ENCODE measurements at regions not wholly inside any gene's neighbourhood (a gene's known extent, or its start where the extent isn't known, plus 50 kb on each side); places are given as distances from the start of the nearest gene placed in this dataset.

GRCh38 chr17:14792746-14793145 is 472.4 kb downstream of the PMP22 start:
- DNase-seq = no peak
- Histone ChIP-seq H3K9me3 (replicated peaks in 1 of 2; ENCODE audit: control insufficient read depth in 1 of 2, insufficient read depth in 1 of 2, low read length in 2 of 2) (no peaks in the 10 kb centered on the region), H3K4me3 (replicated peaks in 1 of 3; ENCODE audit: low read depth in 2 of 3, low read length in 3 of 3) (no peak overlapping the region), H3K4me1 (ENCODE audit: control insufficient read depth in 1 of 2, insufficient read depth in 2 of 2, low read length in 2 of 2) (peaks cover 2 to 8% of the 10 kb centered on the region in 2 donors), H4K20me1 (ENCODE audit: insufficient read depth, low read length) (no peaks in the 10 kb centered on the region), H2AFZ (ENCODE audit: insufficient read depth, low read depth, low read length, poor library complexity, severe bottlenecking) (no peak overlapping the region), H3K27me3 (ENCODE audit: control insufficient read depth in 2 of 2, insufficient read depth in 2 of 2, low read length in 2 of 2) (no peaks in the 10 kb centered on the region), H3K36me3 (replicated peaks in 1 of 2; ENCODE audit: control insufficient read depth in 1 of 2, insufficient read depth in 2 of 2, low read length in 2 of 2) (no peaks in the 10 kb centered on the region), H3K4me2 (replicated peaks; ENCODE audit: extremely low read depth, low read length, poor library complexity, severe bottlenecking) (no peak overlapping the region), H3K79me2 (ENCODE audit: insufficient read depth, low read length) (no peaks in the 10 kb centered on the region), H3K27ac (ENCODE audit: low read depth in 1 of 2, low read length in 2 of 2) (no peak overlapping the region), H3K9ac (ENCODE audit: insufficient read depth, low read length, poor library complexity, severe bottlenecking) (no peak overlapping the region)
- no peak overlapping the region for H3K27ac Mint-ChIP-seq
- no peak for TF ChIP-seq CTCF (IDR thresholded peaks at IDR 0.05)
- H3K9me3 Mint-ChIP-seq = peaks cover 0 to 2% (median 0%) of the 10 kb centered on the region in 7 donors
- H3K4me1 Mint-ChIP-seq = peaks cover 20% of the 10 kb centered on the region
- peaks cover 0 to 7% (median 0%) of the 10 kb centered on the region in 3 donors for H3K27me3 Mint-ChIP-seq (ENCODE audit: low read depth in 3 of 3)
- H3K36me3 Mint-ChIP-seq = no peaks in the 10 kb centered on the region
- intact Hi-C loops (cut with micrococcal nuclease) = no loop called here
- 88% methylated on average over 5 of the region's 10 CpGs for WGBS (ENCODE audit: insufficient coverage)
- H3K4me3 Mint-ChIP-seq = no peak overlapping the region

- Histone ChIP-seq H3K9ac (ENCODE audit: insufficient read depth, low read length, poor library complexity, severe bottlenecking) (no peak overlapping the region), H3K36me3 (replicated peaks in 1 of 2; ENCODE audit: control insufficient read depth in 1 of 2, insufficient read depth in 2 of 2, low read length in 2 of 2) (no peaks in the 10 kb centered on the region), H3K27ac (ENCODE audit: low read depth in 1 of 2, low read length in 2 of 2) (no peak overlapping the region), H4K20me1 (ENCODE audit: insufficient read depth, low read length) (no peaks in the 10 kb centered on the region), H3K4me2 (replicated peaks; ENCODE audit: extremely low read depth, low read length, poor library complexity, severe bottlenecking) (no peak overlapping the region), H2AFZ (ENCODE audit: insufficient read depth, low read depth, low read length, poor library complexity, severe bottlenecking) (no peak overlapping the region), H3K79me2 (ENCODE audit: insufficient read depth, low read length) (no peaks in the 10 kb centered on the region), H3K4me3 (replicated peaks in 1 of 3; ENCODE audit: low read depth in 2 of 3, low read length in 3 of 3) (no peak overlapping the region), H3K9me3 (replicated peaks in 1 of 2; ENCODE audit: control insufficient read depth in 1 of 2, insufficient read depth in 1 of 2, low read length in 2 of 2) (no peaks in the 10 kb centered on the region), H3K27me3 (ENCODE audit: control insufficient read depth in 2 of 2, insufficient read depth in 2 of 2, low read length in 2 of 2) (no peaks in the 10 kb centered on the region), H3K4me1 (ENCODE audit: control insufficient read depth in 1 of 2, insufficient read depth in 2 of 2, low read length in 2 of 2) (peaks cover 2 to 8% of the 10 kb centered on the region in 2 donors)
- 93% methylated on average over 3 of the region's 6 CpGs for WGBS (ENCODE audit: insufficient coverage)
- no peak for DNase-seq
- intact Hi-C loops (cut with micrococcal nuclease) = no loop called here
- TF ChIP-seq CTCF (IDR thresholded peaks at IDR 0.05) = no peak
- Mint-ChIP-seq H3K9me3 (peaks cover 0 to 2% (median 0%) of the 10 kb centered on the region in 7 donors), H3K27me3 (ENCODE audit: low read depth in 3 of 3) (peaks cover 0 to 7% (median 0%) of the 10 kb centered on the region in 3 donors), H3K27ac (peak overlapping the region in 1 of 7 donors; percentile 37), H3K4me3 (no peak overlapping the region), H3K36me3 (no peaks in the 10 kb centered on the region), H3K4me1 (peaks cover 20% of the 10 kb centered on the region)
Measured at GRCh38 chr17:14791221-14791620, 473.9 kb downstream of the PMP22 start.
